ENCODE measurements at regions not wholly inside any gene's neighbourhood (a gene's known extent, or its start where the extent isn't known, plus 50 kb on each side); places are given as distances from the start of the nearest gene placed in this dataset.
"Not testable (repeated sequence)": the region's sequence is repeated elsewhere in the genome, so short reads cannot be mapped to it uniquely, and the experiment has no call there.

DNA sequence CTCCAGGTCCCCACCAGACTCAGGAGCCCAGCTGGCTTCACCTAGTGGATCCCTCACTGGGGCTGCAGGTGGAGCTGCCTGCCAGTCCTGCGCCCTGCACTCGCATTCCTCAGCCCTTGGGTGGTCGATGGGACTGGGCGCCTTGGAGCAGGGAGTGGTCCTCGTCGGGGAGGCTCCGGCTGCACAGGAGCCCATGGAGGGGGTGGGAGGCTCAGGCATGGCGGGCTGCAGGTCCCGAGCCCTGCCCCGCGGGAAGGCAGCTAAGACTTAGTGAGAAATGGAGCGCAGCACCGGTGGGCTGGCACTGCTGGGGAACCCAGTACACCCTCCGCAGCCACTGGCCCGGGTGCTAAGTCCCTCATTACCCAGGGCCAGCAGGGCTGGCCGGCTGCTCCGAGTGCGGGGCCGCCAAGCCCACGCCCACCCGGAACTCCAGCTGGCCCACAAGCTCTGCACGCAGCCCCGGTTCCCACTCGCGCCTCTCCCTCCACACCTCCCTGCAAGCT is 203.4 kb downstream of the DSC3 start:
- 88 to 95% methylated on average over 2 to 16 of the region's 25 CpGs for WGBS, 2 experiments (ENCODE audit: insufficient coverage in 2 of 2)
- not testable (repeated sequence) for H3K9me3 ChIP-seq (ENCODE audit: control insufficient read depth, low read length); H3K4me1 ChIP-seq (ENCODE audit: control insufficient read depth, insufficient read depth, low read length, poor library complexity, severe bottlenecking); H3K27ac ChIP-seq (ENCODE audit: low read depth, low read length, severe bottlenecking); H3K36me3 ChIP-seq (ENCODE audit: control insufficient read depth, insufficient read depth, low read length); H3K4me3 ChIP-seq (ENCODE audit: extremely low read depth, insufficient read depth, low read length, poor library complexity, severe bottlenecking)

- Histone ChIP-seq H3K36me3 (ENCODE audit: control insufficient read depth, insufficient read depth, low read length) (no peaks in the 10 kb centered on the region), H3K9me3 (ENCODE audit: control insufficient read depth, low read length) (no peaks in the 10 kb centered on the region), H3K4me3 (ENCODE audit: extremely low read depth, insufficient read depth, low read length, poor library complexity, severe bottlenecking) (no peak overlapping the region), H3K27ac (ENCODE audit: low read depth, low read length, severe bottlenecking) (no peak overlapping the region), H3K4me1 (ENCODE audit: control insufficient read depth, insufficient read depth, low read length, poor library complexity, severe bottlenecking) (peaks cover 5% of the 10 kb centered on the region)
- 71 to 89% methylated on average over 1 of the region's 2 CpGs for WGBS, 2 experiments (ENCODE audit: insufficient coverage in 2 of 2)
These were observed 213.8 kb downstream of the DSC3 start for GRCh38 chr18:30828700-30829099.

DNA sequence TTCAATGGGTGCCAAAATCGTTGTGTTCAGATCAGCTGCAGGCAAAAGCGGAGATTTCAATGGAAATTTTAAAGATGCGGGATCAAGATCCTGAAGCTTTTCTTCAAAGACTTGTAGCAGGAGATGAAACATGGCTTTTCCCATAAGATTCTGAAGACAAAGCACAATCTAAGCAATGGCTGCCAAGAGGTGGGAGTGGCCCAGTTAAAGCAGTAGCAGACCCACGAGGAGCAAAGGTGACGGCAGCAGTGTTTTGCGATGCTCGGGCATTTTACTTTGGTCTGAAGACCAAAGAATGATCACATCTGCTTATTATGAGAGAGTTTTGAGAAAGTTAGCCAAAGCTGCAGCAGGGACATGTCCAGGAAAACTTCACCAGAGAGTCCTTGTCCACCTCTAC is 222.9 kb downstream of the DSC3 start:
- H3K36me3 ChIP-seq (ENCODE audit: control insufficient read depth, insufficient read depth, low read length): no peaks in the 10 kb centered on the region
- no peaks in the 10 kb centered on the region for H3K9me3 ChIP-seq (ENCODE audit: control insufficient read depth, low read length)
- WGBS, 2 experiments (ENCODE audit: insufficient coverage in 2 of 2): 90 to 96% methylated on average over 7 of the region's 7 CpGs
- H3K4me3 ChIP-seq (ENCODE audit: extremely low read depth, insufficient read depth, low read length, poor library complexity, severe bottlenecking): no peak overlapping the region
- H3K27ac ChIP-seq (ENCODE audit: low read depth, low read length, severe bottlenecking): no peak overlapping the region
- no peaks in the 10 kb centered on the region for H3K4me1 ChIP-seq (ENCODE audit: control insufficient read depth, insufficient read depth, low read length, poor library complexity, severe bottlenecking)

DNA sequence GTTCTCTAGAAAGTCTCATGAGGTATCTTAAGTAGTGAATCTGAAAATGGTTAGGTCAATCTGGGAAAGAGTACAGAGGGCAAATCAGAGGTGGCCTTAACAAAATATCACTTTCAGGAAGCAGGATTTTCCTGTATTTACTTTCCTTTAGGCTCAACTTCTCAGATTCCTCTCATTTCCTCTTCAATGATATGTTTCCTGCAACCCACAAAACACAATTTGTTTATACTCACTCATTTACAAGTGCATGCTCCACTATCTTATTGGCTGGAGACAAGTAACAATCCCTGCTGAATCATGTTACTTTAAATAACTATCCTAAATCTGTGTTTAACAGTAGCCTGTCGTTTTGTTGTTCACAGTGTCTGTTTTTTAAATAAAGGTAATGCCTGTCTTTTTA is 228.1 kb downstream of the DSC3 start:
- WGBS, 2 experiments (ENCODE audit: insufficient coverage in 2 of 2): no CpG with 5 or more reads among the region's 1 CpG
- Histone ChIP-seq H3K27ac (ENCODE audit: low read depth, low read length, severe bottlenecking) (no peak overlapping the region), H3K4me3 (ENCODE audit: extremely low read depth, insufficient read depth, low read length, poor library complexity, severe bottlenecking) (no peak overlapping the region), H3K4me1 (ENCODE audit: control insufficient read depth, insufficient read depth, low read length, poor library complexity, severe bottlenecking) (no peaks in the 10 kb centered on the region), H3K9me3 (ENCODE audit: control insufficient read depth, low read length) (no peaks in the 10 kb centered on the region), H3K36me3 (ENCODE audit: control insufficient read depth, insufficient read depth, low read length) (no peaks in the 10 kb centered on the region)

DNA sequence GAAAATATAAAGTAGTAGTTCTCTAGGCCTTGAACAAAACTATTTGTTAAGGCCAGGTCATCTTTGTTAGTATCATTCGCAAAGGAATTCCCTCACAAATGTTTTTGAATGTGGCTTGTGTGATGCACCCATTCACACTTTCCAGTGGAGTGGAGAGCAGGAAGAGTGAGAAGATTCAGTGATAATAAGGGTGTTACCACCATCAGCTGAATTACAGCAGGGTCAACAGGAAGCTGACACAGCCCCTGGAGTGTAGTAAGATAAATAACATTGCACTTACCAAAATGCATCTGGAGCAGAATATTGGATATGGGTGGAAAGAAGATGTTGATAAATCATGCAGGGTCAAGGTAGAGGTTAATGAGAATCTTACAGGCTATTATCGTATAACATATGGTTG is 231.0 kb downstream of the DSC3 start:
- H3K36me3 ChIP-seq (ENCODE audit: control insufficient read depth, insufficient read depth, low read length): no peaks in the 10 kb centered on the region
- no peaks in the 10 kb centered on the region for H3K4me1 ChIP-seq (ENCODE audit: control insufficient read depth, insufficient read depth, low read length, poor library complexity, severe bottlenecking)
- WGBS, 2 experiments (ENCODE audit: insufficient coverage in 2 of 2): 92 to 100% methylated on average over 1 of the region's 2 CpGs
- H3K27ac ChIP-seq (ENCODE audit: low read depth, low read length, severe bottlenecking): no peak overlapping the region
- H3K4me3 ChIP-seq (ENCODE audit: extremely low read depth, insufficient read depth, low read length, poor library complexity, severe bottlenecking): no peak overlapping the region
- H3K9me3 ChIP-seq (ENCODE audit: control insufficient read depth, low read length): no peaks in the 10 kb centered on the region

DNA sequence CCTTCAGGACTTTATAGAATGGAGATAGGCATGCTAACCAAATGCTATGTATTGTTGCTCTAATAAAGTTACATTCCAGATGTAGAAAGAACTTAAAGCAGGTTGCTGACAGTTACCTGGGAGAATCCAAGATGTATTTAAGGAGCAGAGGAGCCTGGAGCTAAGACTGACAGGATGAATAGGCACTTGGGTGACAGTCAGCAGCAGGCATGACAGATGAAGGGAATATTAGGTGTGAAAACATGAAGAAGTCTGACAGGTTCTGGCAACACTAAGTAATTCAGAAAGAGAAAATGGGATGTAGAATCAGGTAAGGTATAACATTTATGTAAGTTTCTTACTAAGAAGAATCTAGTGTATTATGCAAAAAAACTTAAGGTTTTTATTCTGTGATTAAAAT is 232.0 kb downstream of the DSC3 start:
- Histone ChIP-seq H3K4me1 (ENCODE audit: control insufficient read depth, insufficient read depth, low read length, poor library complexity, severe bottlenecking) (no peaks in the 10 kb centered on the region), H3K36me3 (ENCODE audit: control insufficient read depth, insufficient read depth, low read length) (no peaks in the 10 kb centered on the region), H3K9me3 (ENCODE audit: control insufficient read depth, low read length) (no peaks in the 10 kb centered on the region), H3K4me3 (ENCODE audit: extremely low read depth, insufficient read depth, low read length, poor library complexity, severe bottlenecking) (no peak overlapping the region), H3K27ac (ENCODE audit: low read depth, low read length, severe bottlenecking) (no peak overlapping the region)

DNA sequence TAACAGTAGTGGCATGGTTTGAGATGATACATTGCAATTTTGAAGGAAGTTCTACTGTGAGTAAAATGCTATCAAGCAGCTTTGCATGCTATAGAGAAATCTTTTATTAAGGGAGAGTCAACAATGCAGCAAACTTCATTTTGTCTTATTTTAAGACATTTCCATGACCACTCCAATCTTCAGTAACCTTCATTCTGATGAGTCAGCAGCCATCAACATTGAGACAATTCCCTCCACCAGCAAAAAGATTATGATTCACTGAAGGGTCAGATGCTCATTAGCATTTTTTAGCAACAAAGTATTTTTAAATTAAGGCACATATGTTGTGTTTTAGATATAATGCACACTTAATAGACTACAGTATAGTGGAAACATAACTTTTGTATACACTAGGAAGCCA is 235.7 kb downstream of the DSC3 start:
- no peaks in the 10 kb centered on the region for H3K9me3 ChIP-seq (ENCODE audit: control insufficient read depth, low read length)
- no peak overlapping the region for H3K4me3 ChIP-seq (ENCODE audit: extremely low read depth, insufficient read depth, low read length, poor library complexity, severe bottlenecking)
- no peak overlapping the region for H3K27ac ChIP-seq (ENCODE audit: low read depth, low read length, severe bottlenecking)
- no peaks in the 10 kb centered on the region for H3K36me3 ChIP-seq (ENCODE audit: control insufficient read depth, insufficient read depth, low read length)
- no peaks in the 10 kb centered on the region for H3K4me1 ChIP-seq (ENCODE audit: control insufficient read depth, insufficient read depth, low read length, poor library complexity, severe bottlenecking)

DNA sequence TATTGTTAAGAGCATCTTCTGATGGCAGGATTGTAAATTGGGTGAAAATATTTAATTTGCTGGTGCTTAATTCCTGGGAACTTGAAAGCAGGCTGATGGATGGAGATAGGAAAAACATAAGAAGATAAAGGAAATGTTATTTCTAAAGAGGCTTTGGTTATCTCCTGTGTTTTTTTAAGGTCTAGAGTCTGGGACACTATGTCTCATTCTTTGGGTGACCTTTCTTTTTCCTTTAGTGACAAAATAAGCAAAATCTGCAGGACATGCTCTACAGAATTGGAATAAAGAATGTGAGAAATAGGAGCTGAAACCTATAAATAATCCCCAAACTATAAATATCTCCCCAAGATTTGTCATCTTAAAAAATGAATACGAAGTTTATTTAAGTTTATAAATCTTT is 241.7 kb downstream of the DSC3 start:
- Histone ChIP-seq H3K36me3 (ENCODE audit: control insufficient read depth, insufficient read depth, low read length) (no peaks in the 10 kb centered on the region), H3K9me3 (ENCODE audit: control insufficient read depth, low read length) (no peaks in the 10 kb centered on the region), H3K4me1 (ENCODE audit: control insufficient read depth, insufficient read depth, low read length, poor library complexity, severe bottlenecking) (no peaks in the 10 kb centered on the region), H3K4me3 (ENCODE audit: extremely low read depth, insufficient read depth, low read length, poor library complexity, severe bottlenecking) (no peak overlapping the region), H3K27ac (ENCODE audit: low read depth, low read length, severe bottlenecking) (no peak overlapping the region)
- no CpG with 5 or more reads among the region's 1 CpG for WGBS, 2 experiments (ENCODE audit: insufficient coverage in 2 of 2)

DNA sequence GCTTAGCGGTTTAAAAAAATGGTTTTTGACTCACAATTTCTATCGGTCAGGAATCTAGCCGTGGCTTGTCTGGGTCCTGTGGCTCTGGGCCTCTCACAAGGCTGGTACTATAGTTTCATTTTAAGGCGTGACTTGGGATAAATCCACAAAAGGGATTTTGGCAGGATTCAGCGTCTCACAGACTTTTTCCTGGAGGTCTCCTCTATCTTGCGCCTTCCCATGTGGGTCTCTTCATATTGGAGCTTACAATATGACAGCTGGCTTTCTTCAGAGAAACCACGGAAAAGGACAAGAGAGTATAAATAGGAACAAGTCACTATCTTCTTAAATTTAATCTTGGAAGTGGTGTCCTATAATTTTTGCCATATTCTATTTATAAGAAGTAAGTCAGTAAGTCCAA is 250.5 kb downstream of the DSC3 start:
- H3K4me1 ChIP-seq (ENCODE audit: control insufficient read depth, insufficient read depth, low read length, poor library complexity, severe bottlenecking): no peaks in the 10 kb centered on the region
- H3K9me3 ChIP-seq (ENCODE audit: control insufficient read depth, low read length): no peaks in the 10 kb centered on the region
- no peak overlapping the region for H3K4me3 ChIP-seq (ENCODE audit: extremely low read depth, insufficient read depth, low read length, poor library complexity, severe bottlenecking)
- no peak overlapping the region for H3K27ac ChIP-seq (ENCODE audit: low read depth, low read length, severe bottlenecking)
- no peaks in the 10 kb centered on the region for H3K36me3 ChIP-seq (ENCODE audit: control insufficient read depth, insufficient read depth, low read length)
- whole genome bisulfite sequencing, 2 experiments (ENCODE audit: insufficient coverage in 2 of 2): 86 to 98% methylated on average over 3 to 5 of the region's 7 CpGs

GRCh38 chr18:30788411-30788991 is 254.0 kb downstream of the DSC3 start:
- not testable (repeated sequence) for H3K36me3 ChIP-seq (ENCODE audit: control insufficient read depth, insufficient read depth, low read length); H3K9me3 ChIP-seq (ENCODE audit: control insufficient read depth, low read length); H3K4me1 ChIP-seq (ENCODE audit: control insufficient read depth, insufficient read depth, low read length, poor library complexity, severe bottlenecking); H3K4me3 ChIP-seq (ENCODE audit: extremely low read depth, insufficient read depth, low read length, poor library complexity, severe bottlenecking); H3K27ac ChIP-seq (ENCODE audit: low read depth, low read length, severe bottlenecking)
- WGBS, 2 experiments (ENCODE audit: insufficient coverage in 2 of 2): 96 to 97% methylated on average over 6 to 16 of the region's 22 CpGs

DNA sequence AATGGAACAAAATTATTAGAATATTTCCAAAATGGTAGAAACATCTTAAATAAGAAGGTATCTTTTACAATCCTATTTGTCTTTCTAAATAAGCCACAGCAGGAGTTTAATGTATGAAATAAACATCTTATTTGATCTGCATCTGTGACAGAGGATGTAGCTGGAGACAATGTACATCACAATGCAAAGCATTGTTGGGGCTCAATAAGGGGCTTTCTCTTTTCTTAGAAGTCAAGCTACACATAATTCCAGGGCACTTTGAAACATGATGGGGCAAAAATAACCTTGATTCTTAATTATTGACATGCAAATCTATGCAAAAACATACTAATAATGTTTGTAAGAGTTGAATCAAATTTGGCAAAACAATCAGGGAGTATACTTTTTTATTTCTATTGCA is 255.1 kb downstream of the DSC3 start:
- H3K4me3 ChIP-seq (ENCODE audit: extremely low read depth, insufficient read depth, low read length, poor library complexity, severe bottlenecking): no peak overlapping the region
- H3K4me1 ChIP-seq (ENCODE audit: control insufficient read depth, insufficient read depth, low read length, poor library complexity, severe bottlenecking): no peaks in the 10 kb centered on the region
- no peaks in the 10 kb centered on the region for H3K9me3 ChIP-seq (ENCODE audit: control insufficient read depth, low read length)
- H3K27ac ChIP-seq (ENCODE audit: low read depth, low read length, severe bottlenecking): no peak overlapping the region
- H3K36me3 ChIP-seq (ENCODE audit: control insufficient read depth, insufficient read depth, low read length): no peaks in the 10 kb centered on the region

DNA sequence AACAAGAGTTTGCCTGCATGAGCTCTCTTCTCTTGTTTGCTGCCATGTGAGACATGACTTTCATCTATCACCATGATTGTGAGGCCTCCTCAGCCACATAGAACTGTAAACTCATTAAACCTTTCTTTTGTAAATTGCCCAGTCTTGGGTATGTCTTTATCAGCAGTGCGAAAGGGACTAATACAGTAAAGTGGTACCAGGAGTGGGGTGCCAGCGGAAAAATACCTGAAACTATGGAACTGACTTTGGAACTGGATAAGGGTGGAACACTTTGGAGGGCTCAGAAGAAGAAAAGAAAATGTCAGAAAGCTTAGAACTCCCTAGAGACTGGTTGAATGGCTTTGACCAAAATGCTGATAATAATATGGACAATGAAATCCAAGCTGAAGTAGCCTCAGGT is 260.9 kb downstream of the DSC3 start:
- no peaks in the 10 kb centered on the region for H3K36me3 ChIP-seq (ENCODE audit: control insufficient read depth, insufficient read depth, low read length)
- no peaks in the 10 kb centered on the region for H3K4me1 ChIP-seq (ENCODE audit: control insufficient read depth, insufficient read depth, low read length, poor library complexity, severe bottlenecking)
- H3K27ac ChIP-seq (ENCODE audit: low read depth, low read length, severe bottlenecking): no peak overlapping the region
- H3K4me3 ChIP-seq (ENCODE audit: extremely low read depth, insufficient read depth, low read length, poor library complexity, severe bottlenecking): no peak overlapping the region
- 94 to 100% methylated on average over 1 to 2 of the region's 2 CpGs for WGBS, 2 experiments (ENCODE audit: insufficient coverage in 2 of 2)
- no peaks in the 10 kb centered on the region for H3K9me3 ChIP-seq (ENCODE audit: control insufficient read depth, low read length)
